ENCODE measurements at regions not wholly inside any gene's neighbourhood (a gene's known extent, or its start where the extent isn't known, plus 50 kb on each side); places are given as distances from the start of the nearest gene placed in this dataset.

GRCh38 chr16:76081967-76082366 is 195.2 kb upstream of the CNTNAP4 start:
- TF ChIP-seq POLR2A (IDR thresholded peaks at IDR 0.05) (no peak), EP300 (IDR thresholded peaks at IDR 0.05; ENCODE audit: low read depth) (no peak)
- TF ChIP-seq, protein P1, sequence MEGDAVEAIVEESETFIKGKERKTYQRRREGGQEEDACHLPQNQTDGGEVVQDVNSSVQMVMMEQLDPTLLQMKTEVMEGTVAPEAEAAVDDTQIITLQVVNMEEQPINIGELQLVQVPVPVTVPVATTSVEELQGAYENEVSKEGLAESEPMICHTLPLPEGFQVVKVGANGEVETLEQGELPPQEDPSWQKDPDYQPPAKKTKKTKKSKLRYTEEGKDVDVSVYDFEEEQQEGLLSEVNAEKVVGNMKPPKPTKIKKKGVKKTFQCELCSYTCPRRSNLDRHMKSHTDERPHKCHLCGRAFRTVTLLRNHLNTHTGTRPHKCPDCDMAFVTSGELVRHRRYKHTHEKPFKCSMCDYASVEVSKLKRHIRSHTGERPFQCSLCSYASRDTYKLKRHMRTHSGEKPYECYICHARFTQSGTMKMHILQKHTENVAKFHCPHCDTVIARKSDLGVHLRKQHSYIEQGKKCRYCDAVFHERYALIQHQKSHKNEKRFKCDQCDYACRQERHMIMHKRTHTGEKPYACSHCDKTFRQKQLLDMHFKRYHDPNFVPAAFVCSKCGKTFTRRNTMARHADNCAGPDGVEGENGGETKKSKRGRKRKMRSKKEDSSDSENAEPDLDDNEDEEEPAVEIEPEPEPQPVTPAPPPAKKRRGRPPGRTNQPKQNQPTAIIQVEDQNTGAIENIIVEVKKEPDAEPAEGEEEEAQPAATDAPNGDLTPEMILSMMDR (IDR thresholded peaks at IDR 0.05): no peak
